ENCODE measurements at regions not wholly inside any gene's neighbourhood (a gene's known extent, or its start where the extent isn't known, plus 50 kb on each side); places are given as distances from the start of the nearest gene placed in this dataset.

DNA sequence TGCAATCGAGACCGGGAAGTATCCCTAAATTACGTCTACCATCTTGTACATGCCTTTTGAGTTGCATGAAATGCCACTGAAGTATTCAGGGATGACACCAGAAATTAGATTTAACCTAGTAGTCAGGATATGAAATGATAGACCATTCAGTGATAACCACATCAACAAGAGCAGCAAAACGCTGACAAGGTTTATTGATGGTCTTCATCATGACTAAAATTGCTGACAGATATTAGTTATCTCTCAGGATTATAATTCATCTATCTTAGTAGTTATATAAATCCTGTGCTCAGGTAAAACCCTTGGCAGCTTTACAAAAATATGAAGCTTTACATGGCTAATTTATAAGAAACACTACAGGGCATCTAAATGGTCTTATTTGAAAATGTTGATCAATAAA lies 1104.7 kb downstream of the EFNA5 start:
- Mint-ChIP-seq H3K9me3 (no peaks in the 10 kb centered on the region), H3K36me3 (ENCODE audit: low read depth) (no peaks in the 10 kb centered on the region), H3K27ac (no peak overlapping the region), H3K27me3 (ENCODE audit: low read depth, poor library complexity) (no peaks in the 10 kb centered on the region), H3K4me3 (no peak overlapping the region), H3K4me1 (no peaks in the 10 kb centered on the region)
- TF ChIP-seq, protein P1, sequence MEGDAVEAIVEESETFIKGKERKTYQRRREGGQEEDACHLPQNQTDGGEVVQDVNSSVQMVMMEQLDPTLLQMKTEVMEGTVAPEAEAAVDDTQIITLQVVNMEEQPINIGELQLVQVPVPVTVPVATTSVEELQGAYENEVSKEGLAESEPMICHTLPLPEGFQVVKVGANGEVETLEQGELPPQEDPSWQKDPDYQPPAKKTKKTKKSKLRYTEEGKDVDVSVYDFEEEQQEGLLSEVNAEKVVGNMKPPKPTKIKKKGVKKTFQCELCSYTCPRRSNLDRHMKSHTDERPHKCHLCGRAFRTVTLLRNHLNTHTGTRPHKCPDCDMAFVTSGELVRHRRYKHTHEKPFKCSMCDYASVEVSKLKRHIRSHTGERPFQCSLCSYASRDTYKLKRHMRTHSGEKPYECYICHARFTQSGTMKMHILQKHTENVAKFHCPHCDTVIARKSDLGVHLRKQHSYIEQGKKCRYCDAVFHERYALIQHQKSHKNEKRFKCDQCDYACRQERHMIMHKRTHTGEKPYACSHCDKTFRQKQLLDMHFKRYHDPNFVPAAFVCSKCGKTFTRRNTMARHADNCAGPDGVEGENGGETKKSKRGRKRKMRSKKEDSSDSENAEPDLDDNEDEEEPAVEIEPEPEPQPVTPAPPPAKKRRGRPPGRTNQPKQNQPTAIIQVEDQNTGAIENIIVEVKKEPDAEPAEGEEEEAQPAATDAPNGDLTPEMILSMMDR (IDR thresholded peaks at IDR 0.05): no peak
- no peak for DNase-seq

DNA sequence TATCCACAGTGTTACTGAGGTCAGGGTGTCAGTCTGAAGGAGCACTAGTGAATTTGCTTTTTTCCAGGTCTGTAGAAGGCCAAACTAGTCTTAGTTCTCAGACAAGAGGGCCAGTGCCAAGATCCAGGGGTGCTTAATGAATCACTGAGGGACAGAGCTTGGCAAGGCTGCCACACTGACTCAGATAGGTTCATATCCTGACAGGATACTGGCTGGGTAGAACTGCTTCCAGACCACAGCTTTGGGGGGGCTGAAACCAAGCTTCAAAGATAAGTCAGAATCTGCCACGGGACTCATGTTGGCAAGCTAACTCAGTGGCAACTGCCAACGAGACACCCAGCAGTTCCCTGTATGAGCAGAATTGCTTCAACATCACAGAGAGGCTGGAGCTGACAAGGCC lies 1125.4 kb downstream of the EFNA5 start:
- TF ChIP-seq, protein P1 (IDR thresholded peaks at IDR 0.05): no peak
- Mint-ChIP-seq H3K36me3 (ENCODE audit: low read depth) (no peaks in the 10 kb centered on the region), H3K4me1 (no peaks in the 10 kb centered on the region), H3K27me3 (ENCODE audit: low read depth, poor library complexity) (peaks cover 3% of the 10 kb centered on the region), H3K9me3 (peaks cover 27% of the 10 kb centered on the region), H3K27ac (no peak overlapping the region), H3K4me3 (no peak overlapping the region)
- DNase-seq: no peak

DNA sequence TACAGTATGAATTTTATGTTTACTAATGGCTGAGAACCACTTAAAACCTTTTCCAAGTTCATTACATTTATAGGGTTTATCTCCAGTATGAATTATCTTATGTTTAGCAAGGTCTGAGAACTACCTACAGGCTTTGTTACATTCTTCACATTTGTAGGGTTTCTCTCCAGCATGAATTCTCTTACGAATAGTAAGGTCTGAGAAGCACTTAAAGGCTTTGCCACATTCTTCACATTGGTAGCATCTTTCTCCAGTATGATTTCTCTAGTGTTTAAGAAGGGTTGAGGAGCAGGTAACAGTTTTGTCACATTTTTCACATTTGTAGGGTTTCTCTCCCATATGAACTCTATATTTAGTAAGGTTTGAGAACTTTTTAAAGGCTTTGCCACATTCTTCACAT lies 1127.4 kb downstream of the EFNA5 start:
- Mint-ChIP-seq H3K4me3 (no peak overlapping the region), H3K36me3 (ENCODE audit: low read depth) (no peaks in the 10 kb centered on the region)

DNA sequence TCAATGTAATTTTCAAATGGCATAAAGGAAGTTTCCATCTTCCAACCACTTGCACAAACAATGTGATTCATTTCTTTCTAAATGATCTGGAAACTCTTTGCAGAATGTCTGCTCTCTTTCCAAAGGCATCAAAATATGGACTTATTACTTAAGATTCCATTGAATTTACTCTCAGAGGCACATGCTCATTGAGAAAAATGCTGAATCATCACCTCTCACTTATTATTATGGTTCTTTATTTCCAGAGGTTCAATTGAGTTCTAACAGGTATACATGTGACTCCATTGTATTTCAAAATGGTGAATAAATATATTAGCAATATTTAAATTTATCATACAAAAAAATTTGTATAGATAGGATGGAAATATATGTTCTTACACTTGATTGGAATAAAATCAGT lies 1140.6 kb downstream of the EFNA5 start:
- Mint-ChIP-seq H3K27ac (no peak overlapping the region), H3K4me3 (no peak overlapping the region), H3K9me3 (no peaks in the 10 kb centered on the region), H3K36me3 (ENCODE audit: low read depth) (no peaks in the 10 kb centered on the region), H3K4me1 (no peaks in the 10 kb centered on the region), H3K27me3 (ENCODE audit: low read depth, poor library complexity) (no peaks in the 10 kb centered on the region)
- TF ChIP-seq, protein P1 (IDR thresholded peaks at IDR 0.05): no peak
- DNase-seq: no peak

More for the DNA sequence above, 1127.4 kb downstream of the EFNA5 start:
- TF ChIP-seq, protein P1 (IDR thresholded peaks at IDR 0.05): no peak
- Mint-ChIP-seq H3K27ac (no peak overlapping the region), H3K9me3 (peaks cover 37% of the 10 kb centered on the region), H3K27me3 (ENCODE audit: low read depth, poor library complexity) (peaks cover 3% of the 10 kb centered on the region), H3K4me1 (no peaks in the 10 kb centered on the region)
- no peak for DNase-seq

DNA sequence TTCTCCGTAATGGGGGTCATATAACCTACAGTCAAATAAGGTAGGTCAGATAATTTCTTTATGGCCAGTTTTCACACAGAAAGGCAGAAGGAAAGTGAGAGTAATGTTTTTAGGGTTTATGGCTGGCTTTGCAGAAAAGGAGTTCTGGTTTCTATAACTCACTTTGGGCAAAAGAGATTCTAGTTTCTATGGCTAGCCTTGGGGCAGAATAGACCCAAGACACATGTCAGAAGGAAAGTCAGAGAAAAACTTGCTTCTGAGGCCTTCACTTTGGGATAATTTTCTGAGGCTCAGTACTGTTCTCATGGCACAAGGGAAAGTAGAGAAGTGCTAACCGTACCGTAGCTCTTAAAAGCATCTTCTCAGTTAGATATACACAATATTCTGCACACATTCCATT lies 1145.3 kb downstream of the EFNA5 start:
- H3K27ac Mint-ChIP-seq: no peak overlapping the region
- TF ChIP-seq, protein P1 (IDR thresholded peaks at IDR 0.05): no peak
- H3K36me3 Mint-ChIP-seq (ENCODE audit: low read depth): no peaks in the 10 kb centered on the region
- no peak for DNase-seq
- no peaks in the 10 kb centered on the region for H3K9me3 Mint-ChIP-seq
- H3K4me1 Mint-ChIP-seq: no peaks in the 10 kb centered on the region
- H3K4me3 Mint-ChIP-seq: no peak overlapping the region
- no peaks in the 10 kb centered on the region for H3K27me3 Mint-ChIP-seq (ENCODE audit: low read depth, poor library complexity)

DNA sequence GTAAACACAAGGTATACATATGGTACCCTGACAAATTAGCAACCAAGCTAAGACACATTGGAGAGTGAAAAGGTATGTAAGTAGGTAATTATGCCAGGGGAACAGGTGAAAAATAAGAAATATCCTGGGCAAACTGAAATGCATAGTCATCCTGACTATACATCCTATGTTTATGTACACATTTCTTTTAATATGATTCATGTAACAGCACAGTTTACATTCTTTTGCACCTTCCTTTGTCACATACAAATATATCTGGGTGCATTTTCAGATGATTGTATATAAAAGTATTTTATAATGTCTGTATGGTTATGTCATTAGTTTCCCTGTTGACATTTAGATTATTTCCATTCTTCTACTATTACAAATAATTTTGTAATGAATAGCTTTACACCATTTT lies 1146.9 kb downstream of the EFNA5 start:
- H3K36me3 Mint-ChIP-seq (ENCODE audit: low read depth): no peaks in the 10 kb centered on the region
- TF ChIP-seq, protein P1 (IDR thresholded peaks at IDR 0.05): no peak
- no peak overlapping the region for H3K4me3 Mint-ChIP-seq
- H3K27me3 Mint-ChIP-seq (ENCODE audit: low read depth, poor library complexity): peaks cover 3% of the 10 kb centered on the region
- H3K9me3 Mint-ChIP-seq: no peaks in the 10 kb centered on the region
- H3K27ac Mint-ChIP-seq: no peak overlapping the region
- no peaks in the 10 kb centered on the region for H3K4me1 Mint-ChIP-seq
- no peak for DNase-seq

All from nephron progenitor cell (in vitro differentiated cells).